Esophagus squamous epithelium (tissue), 5 donors: ENCODE measurements at regions not wholly inside any gene's neighbourhood (a gene's known extent, or its start where the extent isn't known, plus 50 kb on each side); places are given as distances from the start of the nearest gene placed in this dataset.
"Not testable (repeated sequence)": the region's sequence is repeated elsewhere in the genome, so short reads cannot be mapped to it uniquely, and the experiment has no call there.

ENCODE experiments used
- DNase-seq: peaks from one replicate; lab custom pipeline; 2025; lab: John Stamatoyannopoulos, UW
- H3K27ac ChIP-seq, 4 donors: fragments of 200-600 bp; sonication (generic); one replicate each; pipeline ENCODE4 v1.5.1; 2016 to 2019; ENCODE audit warnings: mild to moderate bottlenecking in 1 of 4
- H3K27me3 ChIP-seq, 4 donors: fragments of 200-600 bp; sonication (generic); 1 replicate in 3 of 4; 2 replicates in 1 of 4; pipeline versions ENCODE4 v1.5.1 to v1.6.0; 2017 to 2021; ENCODE audit warnings: antibody characterized with exemption in 1 of 4
- H3K36me3 ChIP-seq, 3 donors: fragments of 200-600 bp; sonication (generic); one replicate each; pipeline ENCODE4 v1.5.1; 2016 to 2019
- H3K4me1 ChIP-seq, 3 donors: fragments of 200-600 bp; sonication (generic); one replicate each; pipeline ENCODE4 v1.5.1; 2017 to 2019
- H3K4me3 ChIP-seq, 4 donors: fragments of 200-600 bp; sonication (generic); 1 replicate in 3 of 4; 2 replicates in 1 of 4; pipeline ENCODE4 v1.5.1; 2016 to 2019; ENCODE audit warnings: mild to moderate bottlenecking in 2 of 4, moderate library complexity in 1 of 4
- H3K9me3 ChIP-seq, 3 donors: fragments of 200-600 bp; sonication (generic); one replicate each; pipeline ENCODE4 v1.5.1; 2016 to 2019
- POLR2A ChIP-seq, 4 donors: fragments of 450-650 bp; IDR thresholded peaks; one replicate each; pipeline ENCODE4 v1.6.1; 2017; ENCODE audit warnings: antibody characterized with exemption in 4 of 4, mild to moderate bottlenecking in 4 of 4, moderate library complexity in 3 of 4
- WGBS, 2 donors: methylation state at CpG; one replicate each; pipeline ENCODE4 v1.1.5; 2018; 5-methylcytosine and 5-hydroxymethylcytosine counted together
- intact Hi-C: fragments of 100-400 bp; cut with DNase I; formaldehyde crosslinking; loops from one replicate; pipeline ENCODE4 v1.15.0; 2022
- TF ChIP-seq, protein P1 (sequence below), 6 experiments: fragments of 450-650 bp in 4 of 6; fragments of 200-600 bp in 2 of 6; sonication (generic) in 2 of 6; IDR thresholded peaks; one replicate each; pipeline ENCODE4 v1.5.1; 2016 to 2019; ENCODE audit warnings: antibody characterized with exemption in 6 of 6, mild to moderate bottlenecking in 4 of 6, moderate library complexity in 4 of 6
- donor health status: DM: yes; HTN: yes; CAD: no.

DNA sequence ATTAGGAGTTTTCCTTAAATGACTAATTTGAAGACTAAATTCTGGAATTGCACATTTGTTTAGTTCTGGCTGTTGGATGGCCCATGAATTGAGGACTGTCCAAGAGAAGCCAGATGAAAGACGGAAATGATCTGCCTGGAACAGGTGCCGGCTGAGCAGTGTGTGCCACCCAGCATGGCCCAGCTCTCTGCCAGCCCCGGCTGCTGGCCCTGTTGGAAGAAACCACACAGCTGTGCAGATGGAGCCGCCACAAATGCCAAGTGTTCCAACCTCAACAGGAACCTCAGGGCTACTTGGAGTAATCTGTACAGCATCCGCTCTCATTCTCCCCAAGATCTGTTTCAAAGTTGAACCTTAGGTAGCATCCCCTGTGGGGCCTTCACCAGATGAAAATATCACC lies 67.0 kb upstream of the STARD13 start:
- Histone ChIP-seq H3K4me1 (peaks cover 3 to 24% (median 6%) of the 10 kb centered on the region in 3 donors), H3K9me3 (no peaks in the 10 kb centered on the region), H3K36me3 (no peaks in the 10 kb centered on the region), H3K27me3 (peaks cover 0 to 24% (median 0%) of the 10 kb centered on the region in 4 donors), H3K27ac (peak overlapping the region in 3 of 4 donors; percentile 12 to 80 (median 62)), H3K4me3 (no peak overlapping the region)
- intact Hi-C loops: no loop called here
- DNase-seq: no peak
- 72 to 89% methylated on average over 4 to 5 of the region's 5 CpGs for WGBS, 2 donors
- TF ChIP-seq, protein P1, sequence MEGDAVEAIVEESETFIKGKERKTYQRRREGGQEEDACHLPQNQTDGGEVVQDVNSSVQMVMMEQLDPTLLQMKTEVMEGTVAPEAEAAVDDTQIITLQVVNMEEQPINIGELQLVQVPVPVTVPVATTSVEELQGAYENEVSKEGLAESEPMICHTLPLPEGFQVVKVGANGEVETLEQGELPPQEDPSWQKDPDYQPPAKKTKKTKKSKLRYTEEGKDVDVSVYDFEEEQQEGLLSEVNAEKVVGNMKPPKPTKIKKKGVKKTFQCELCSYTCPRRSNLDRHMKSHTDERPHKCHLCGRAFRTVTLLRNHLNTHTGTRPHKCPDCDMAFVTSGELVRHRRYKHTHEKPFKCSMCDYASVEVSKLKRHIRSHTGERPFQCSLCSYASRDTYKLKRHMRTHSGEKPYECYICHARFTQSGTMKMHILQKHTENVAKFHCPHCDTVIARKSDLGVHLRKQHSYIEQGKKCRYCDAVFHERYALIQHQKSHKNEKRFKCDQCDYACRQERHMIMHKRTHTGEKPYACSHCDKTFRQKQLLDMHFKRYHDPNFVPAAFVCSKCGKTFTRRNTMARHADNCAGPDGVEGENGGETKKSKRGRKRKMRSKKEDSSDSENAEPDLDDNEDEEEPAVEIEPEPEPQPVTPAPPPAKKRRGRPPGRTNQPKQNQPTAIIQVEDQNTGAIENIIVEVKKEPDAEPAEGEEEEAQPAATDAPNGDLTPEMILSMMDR (IDR thresholded peaks at IDR 0.05): no peak
- no peak for TF ChIP-seq POLR2A (IDR thresholded peaks at IDR 0.05)

- peak in 2 of 4 donors; percentile 19 to 30 for TF ChIP-seq POLR2A (IDR thresholded peaks at IDR 0.05)
- TF ChIP-seq, protein P1 (IDR thresholded peaks at IDR 0.05): no peak
- intact Hi-C loops: no loop called here
- H3K4me1 ChIP-seq: peaks cover 3 to 24% (median 6%) of the 10 kb centered on the region in 3 donors
Measured at GRCh38 chr13:33353210-33353609, 67.7 kb upstream of the STARD13 start.

DNA sequence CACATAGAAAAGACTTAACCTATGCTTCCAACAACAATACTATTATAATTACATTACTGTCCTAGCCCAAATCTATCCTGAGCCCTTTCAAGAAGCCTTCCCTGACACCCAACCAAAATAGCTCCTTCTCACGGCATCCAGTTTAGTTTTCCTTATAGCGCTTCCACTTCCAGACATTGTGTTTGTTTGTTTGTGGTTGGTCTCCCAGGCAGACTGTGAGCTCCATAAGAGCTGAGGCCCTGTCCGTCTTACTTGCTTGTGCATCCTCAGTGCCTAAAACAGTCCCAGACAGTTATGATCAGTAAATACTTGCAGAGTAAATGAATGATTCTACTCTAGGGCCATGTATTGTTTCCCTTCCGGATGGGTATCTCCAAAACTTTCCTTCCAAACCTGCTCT lies 68.1 kb upstream of the STARD13 start:
- H3K4me1 ChIP-seq: peaks cover 3 to 24% (median 6%) of the 10 kb centered on the region in 3 donors
- H3K4me3 ChIP-seq: no peak overlapping the region
- intact Hi-C loops: no loop called here
- TF ChIP-seq POLR2A (IDR thresholded peaks at IDR 0.05): no peak
- TF ChIP-seq, protein P1 (IDR thresholded peaks at IDR 0.05): no peak
- DNase-seq: no peak
- no peaks in the 10 kb centered on the region for H3K36me3 ChIP-seq
- 92 to 94% methylated on average over 4 of the region's 4 CpGs for WGBS, 2 donors
- H3K27ac ChIP-seq: peak overlapping the region in 1 of 4 donors; percentile 45
- H3K9me3 ChIP-seq: no peaks in the 10 kb centered on the region
- peaks cover 0 to 22% (median 0%) of the 10 kb centered on the region in 4 donors for H3K27me3 ChIP-seq

More at GRCh38 chr13:33353210-33353609, 67.7 kb upstream of the STARD13 start:
- no peaks in the 10 kb centered on the region for H3K9me3 ChIP-seq
- 54 to 65% methylated on average over 4 of the region's 4 CpGs for WGBS, 2 donors
- no peaks in the 10 kb centered on the region for H3K36me3 ChIP-seq
- no peak for DNase-seq
- no peak overlapping the region for H3K4me3 ChIP-seq
- H3K27ac ChIP-seq: peak overlapping the region in 3 of 4 donors; percentile 12 to 80 (median 62)
- peaks cover 0 to 24% (median 0%) of the 10 kb centered on the region in 4 donors for H3K27me3 ChIP-seq

- H3K4me3 ChIP-seq: no peak overlapping the region
- no peak for DNase-seq
- no peaks in the 10 kb centered on the region for H3K9me3 ChIP-seq
- no peaks in the 10 kb centered on the region for H3K36me3 ChIP-seq
- peaks cover 0 to 5% (median 0%) of the 10 kb centered on the region in 4 donors for H3K27me3 ChIP-seq
- intact Hi-C loops: no loop called here
- peak overlapping the region in 2 of 4 donors; percentile 36 to 61 for H3K27ac ChIP-seq
- TF ChIP-seq POLR2A (IDR thresholded peaks at IDR 0.05): no peak
- TF ChIP-seq, protein P1 (IDR thresholded peaks at IDR 0.05): no peak
- 69 to 81% methylated on average over 6 of the region's 6 CpGs for WGBS, 2 donors
- peaks cover 0 to 11% (median 3%) of the 10 kb centered on the region in 3 donors for H3K4me1 ChIP-seq
Measured at GRCh38 chr13:33355201-33355895, 69.8 kb upstream of the STARD13 start.

DNA sequence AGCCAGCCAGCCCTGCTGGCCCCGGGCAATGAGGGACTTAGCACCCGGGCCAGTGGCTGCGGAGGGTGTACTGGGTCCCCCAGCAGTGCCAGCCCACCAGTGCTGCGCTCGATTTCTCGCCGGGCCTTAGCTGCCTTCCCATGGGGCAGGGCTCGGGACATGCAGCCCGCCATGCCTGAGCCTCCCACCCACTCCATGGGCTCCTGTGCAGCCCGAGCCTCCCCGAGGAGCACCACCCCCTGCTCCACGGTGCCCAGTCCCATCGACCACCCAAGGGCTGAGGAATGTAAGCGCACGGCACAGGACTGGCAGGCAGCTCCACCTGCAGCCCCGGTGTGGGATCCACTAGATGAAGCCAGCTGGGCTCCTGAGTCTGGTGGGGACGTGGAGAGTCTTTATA lies 72.5 kb upstream of the STARD13 start:
- H3K4me3 ChIP-seq, H3K9me3 ChIP-seq, H3K27ac ChIP-seq, H3K36me3 ChIP-seq, DNase-seq, intact Hi-C loops, H3K4me1 ChIP-seq, H3K27me3 ChIP-seq: not testable (repeated sequence)
- no CpG with 5 or more reads among the region's 17 CpGs for WGBS, 2 donors
